HepG2 (cell line): ENCODE measurements at regions not wholly inside any gene's neighbourhood (a gene's known extent, or its start where the extent isn't known, plus 50 kb on each side); places are given as distances from the start of the nearest gene placed in this dataset.
A peak's percentile ranks its signal among the peaks of the same experiment; 100 is the strongest.

ENCODE experiments used
- ATF2 ChIP-seq: sonication (generic); formaldehyde crosslinking; IDR thresholded peaks from 2 replicates; pipeline ENCODE4 v1.4.0; 2020; ENCODE audit warnings: missing genetic modification reagents
- FOXJ3 ChIP-seq: sonication (generic); formaldehyde crosslinking; IDR thresholded peaks from 2 replicates; pipeline ENCODE4 v1.4.0; 2020; ENCODE audit warnings: missing genetic modification reagents, mild to moderate bottlenecking, borderline replicate concordance
- HOXA5 ChIP-seq: sonication (generic); formaldehyde crosslinking; IDR thresholded peaks from 2 replicates; pipeline ENCODE4 v1.4.0; 2020; ENCODE audit warnings: missing genetic modification reagents
- JARID2 ChIP-seq: sonication (generic); formaldehyde crosslinking; IDR thresholded peaks from 2 replicates; pipeline ENCODE4 v1.8.1; 2023; ENCODE audit warnings: missing genetic modification reagents, inconsistent platforms; ENCODE audit not compliant: insufficient replicate concordance
- NAIF1 ChIP-seq: sonication (generic); formaldehyde crosslinking; IDR thresholded peaks from 2 replicates; pipeline ENCODE4 v1.5.0; 2020; ENCODE audit warnings: mild to moderate bottlenecking, missing genetic modification reagents, borderline replicate concordance
- NFE2L2 ChIP-seq: fragments of 150-350 bp; IDR thresholded peaks from 2 replicates; pipeline ENCODE4 v1.6.1; 2014; ENCODE audit warnings: low read length
- NRL ChIP-seq: sonication (generic); formaldehyde crosslinking; IDR thresholded peaks from 2 replicates; pipeline ENCODE4 v1.5.0; 2020; ENCODE audit warnings: missing genetic modification reagents, mild to moderate bottlenecking, moderate library complexity, borderline replicate concordance
- REL ChIP-seq: sonication (generic); formaldehyde crosslinking; conservative IDR thresholded peaks from 2 replicates; pipeline ENCODE4 v1.8.0; 2022; ENCODE audit warnings: mild to moderate bottlenecking, missing genetic modification reagents, moderate library complexity
- SP140L ChIP-seq: sonication (generic); formaldehyde crosslinking; IDR thresholded peaks from 2 replicates; pipeline ENCODE4 v1.4.0; 2020; ENCODE audit warnings: missing genetic modification reagents, borderline replicate concordance
- WIZ ChIP-seq: sonication (generic); formaldehyde crosslinking; IDR thresholded peaks from 2 replicates; pipeline ENCODE4 v1.5.1; 2020; ENCODE audit warnings: mild to moderate bottlenecking, missing genetic modification reagents
- ZFP37 ChIP-seq: sonication (generic); formaldehyde crosslinking; IDR thresholded peaks from 2 replicates; pipeline ENCODE4 v1.4.0; 2020; ENCODE audit warnings: missing genetic modification reagents, borderline replicate concordance
- ZNF224 ChIP-seq: sonication (generic); formaldehyde crosslinking; IDR thresholded peaks from 2 replicates; pipeline ENCODE4 v1.5.0; 2020; ENCODE audit warnings: mild to moderate bottlenecking, missing genetic modification reagents
- ZNF230 ChIP-seq: sonication (generic); formaldehyde crosslinking; IDR thresholded peaks from 2 replicates; pipeline ENCODE4 v1.4.0; 2020; ENCODE audit warnings: mild to moderate bottlenecking, missing genetic modification reagents
- ZNF234 ChIP-seq: sonication (generic); formaldehyde crosslinking; conservative IDR thresholded peaks from 2 replicates; pipeline ENCODE4 v1.5.1; 2020; ENCODE audit warnings: mild to moderate bottlenecking, missing genetic modification reagents
- ZNF382 ChIP-seq: sonication (generic); formaldehyde crosslinking; IDR thresholded peaks from 2 replicates; pipeline ENCODE4 v1.5.0; 2020; ENCODE audit warnings: missing genetic modification reagents, mild to moderate bottlenecking, borderline replicate concordance
- ZNF724P ChIP-seq: sonication (generic); formaldehyde crosslinking; IDR thresholded peaks from 2 replicates; pipeline ENCODE4 v1.8.0; 2022; ENCODE audit warnings: missing genetic modification reagents, borderline replicate concordance
- ZNF83 ChIP-seq: sonication (generic); formaldehyde crosslinking; IDR thresholded peaks from 2 replicates; pipeline ENCODE4 v1.4.0; 2020; ENCODE audit warnings: missing genetic modification reagents, mild to moderate bottlenecking, borderline replicate concordance
- TF ChIP-seq, protein P1 (sequence below), 2 experiments: sonication (generic) in 1 of 2; formaldehyde crosslinking in 1 of 2; IDR thresholded peaks; 2 replicates each; pipeline versions ENCODE4 v1.5.1 to v1.6.1; 2011 to 2020; ENCODE audit warnings: borderline replicate concordance in 1 of 2, low read depth in 1 of 2, low read length in 1 of 2, mild to moderate bottlenecking in 1 of 2, missing genetic modification reagents in 1 of 2, moderate library complexity in 1 of 2
- TF ChIP-seq, protein P2 (sequence below): sonication (generic); formaldehyde crosslinking; conservative IDR thresholded peaks from 2 replicates; pipeline ENCODE4 v1.8.0; 2022; ENCODE audit warnings: low read depth, missing genetic modification reagents
- TF ChIP-seq, protein P3 (sequence below): IDR thresholded peaks from 2 replicates; pipeline ENCODE4 v1.6.1; 2012; ENCODE audit warnings: inconsistent platforms
- TF ChIP-seq, protein P4 (sequence below): sonication (generic); formaldehyde crosslinking; IDR thresholded peaks from 2 replicates; pipeline ENCODE4 v1.8.1; 2023; ENCODE audit warnings: mild to moderate bottlenecking, moderate library complexity, missing genetic modification reagents

DNA sequence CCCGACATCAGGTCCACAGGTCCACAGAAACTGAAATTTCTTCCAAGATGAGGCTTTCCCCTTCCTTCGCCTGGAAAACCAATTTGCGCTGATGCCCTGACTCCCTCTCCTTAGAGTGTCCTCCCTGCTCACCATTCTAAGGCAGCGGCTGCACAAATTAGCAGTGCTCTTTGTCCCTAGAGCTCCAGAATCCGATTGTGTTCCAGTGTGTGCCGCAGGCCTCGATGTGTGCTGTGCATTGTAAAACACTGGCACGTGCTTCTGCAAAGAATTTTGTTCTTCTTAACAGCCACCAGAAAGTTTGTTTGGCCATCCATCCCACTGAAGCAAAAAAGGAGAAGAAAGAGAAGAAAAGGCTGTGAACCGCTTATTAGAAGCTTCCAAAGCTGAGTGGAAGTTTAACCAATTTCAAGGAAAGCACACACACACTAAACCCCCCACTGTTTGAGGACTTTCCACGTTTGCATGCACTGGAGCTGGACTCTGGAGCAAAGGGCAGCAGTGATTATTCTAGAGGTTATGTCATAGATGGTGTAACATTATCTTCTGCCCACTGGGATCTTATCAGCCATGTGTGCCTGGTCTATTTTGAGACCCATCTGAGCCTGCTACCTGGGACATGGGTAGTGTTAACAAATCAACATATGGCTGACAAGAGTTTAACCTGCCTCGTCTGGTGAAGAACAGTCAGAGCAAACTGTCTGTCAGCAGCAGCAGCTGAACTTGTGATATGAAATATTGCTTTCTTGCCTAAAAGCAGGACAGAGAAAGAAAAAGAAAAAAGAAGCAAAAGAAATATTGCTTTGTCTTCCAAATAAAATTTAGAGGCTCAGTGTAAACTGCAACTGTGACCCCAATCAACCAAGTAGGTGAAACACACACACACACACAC, 64.9 kb upstream of the RREB1 start (continued):
- TF ChIP-seq, protein P1, sequence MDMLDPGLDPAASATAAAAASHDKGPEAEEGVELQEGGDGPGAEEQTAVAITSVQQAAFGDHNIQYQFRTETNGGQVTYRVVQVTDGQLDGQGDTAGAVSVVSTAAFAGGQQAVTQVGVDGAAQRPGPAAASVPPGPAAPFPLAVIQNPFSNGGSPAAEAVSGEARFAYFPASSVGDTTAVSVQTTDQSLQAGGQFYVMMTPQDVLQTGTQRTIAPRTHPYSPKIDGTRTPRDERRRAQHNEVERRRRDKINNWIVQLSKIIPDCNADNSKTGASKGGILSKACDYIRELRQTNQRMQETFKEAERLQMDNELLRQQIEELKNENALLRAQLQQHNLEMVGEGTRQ (IDR thresholded peaks at IDR 0.05; ENCODE audit: low read depth, low read length) = no peak
- TF ChIP-seq, protein P1 (CRISPR knock-in tag; IDR thresholded peaks at IDR 0.05; ENCODE audit: borderline replicate concordance) = peak; percentile 40
- TF ChIP-seq, protein P2, sequence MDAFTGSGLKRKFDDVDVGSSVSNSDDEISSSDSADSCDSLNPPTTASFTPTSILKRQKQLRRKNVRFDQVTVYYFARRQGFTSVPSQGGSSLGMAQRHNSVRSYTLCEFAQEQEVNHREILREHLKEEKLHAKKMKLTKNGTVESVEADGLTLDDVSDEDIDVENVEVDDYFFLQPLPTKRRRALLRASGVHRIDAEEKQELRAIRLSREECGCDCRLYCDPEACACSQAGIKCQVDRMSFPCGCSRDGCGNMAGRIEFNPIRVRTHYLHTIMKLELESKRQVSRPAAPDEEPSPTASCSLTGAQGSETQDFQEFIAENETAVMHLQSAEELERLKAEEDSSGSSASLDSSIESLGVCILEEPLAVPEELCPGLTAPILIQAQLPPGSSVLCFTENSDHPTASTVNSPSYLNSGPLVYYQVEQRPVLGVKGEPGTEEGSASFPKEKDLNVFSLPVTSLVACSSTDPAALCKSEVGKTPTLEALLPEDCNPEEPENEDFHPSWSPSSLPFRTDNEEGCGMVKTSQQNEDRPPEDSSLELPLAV (CRISPR knock-in tag) = no peak
- TF ChIP-seq ZNF234 = no peak
- TF ChIP-seq WIZ (CRISPR knock-in tag) = peak; percentile 89; the same call in 1 of the 2 replicates
- no peak for TF ChIP-seq JARID2 (CRISPR knock-in tag)
- peak; percentile 95 for TF ChIP-seq ATF2 (CRISPR knock-in tag)
- no peak for TF ChIP-seq SP140L (CRISPR knock-in tag)
- TF ChIP-seq ZNF382 (CRISPR knock-in tag) = no peak
- no peak for TF ChIP-seq NFE2L2
- TF ChIP-seq ZNF230 (CRISPR knock-in tag) = peak; percentile 82
- TF ChIP-seq ZNF224 (CRISPR knock-in tag) = peak; percentile 96
- TF ChIP-seq, protein P3, sequence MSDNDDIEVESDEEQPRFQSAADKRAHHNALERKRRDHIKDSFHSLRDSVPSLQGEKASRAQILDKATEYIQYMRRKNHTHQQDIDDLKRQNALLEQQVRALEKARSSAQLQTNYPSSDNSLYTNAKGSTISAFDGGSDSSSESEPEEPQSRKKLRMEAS = peak; percentile 96
- TF ChIP-seq ZNF724P = peak; percentile 86
- no peak for TF ChIP-seq NAIF1
- TF ChIP-seq FOXJ3 (CRISPR knock-in tag) = no peak; the same call in 1 of the 2 replicates
- peak; percentile 81 for TF ChIP-seq NRL (CRISPR knock-in tag)
- TF ChIP-seq, protein P4, sequence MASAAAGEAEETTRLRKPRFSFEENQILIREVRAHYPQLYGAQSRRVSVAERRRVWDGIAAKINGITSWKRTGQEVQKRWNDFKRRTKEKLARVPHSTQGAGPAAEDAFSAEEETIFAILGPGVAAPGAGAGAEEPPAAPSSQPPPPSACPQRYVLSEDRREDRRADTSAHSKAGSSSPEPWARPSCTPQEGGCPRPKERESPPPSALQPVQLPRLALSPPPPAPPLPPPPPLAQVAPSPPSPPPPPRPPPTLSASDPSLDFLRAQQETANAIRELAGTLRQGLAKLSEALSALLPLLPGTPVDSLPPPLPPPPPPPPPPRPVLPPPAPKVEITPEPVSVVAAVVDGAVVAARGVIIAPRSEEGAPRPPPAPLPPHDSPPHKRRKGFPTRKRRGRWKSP (CRISPR knock-in tag) = peak; percentile 81; the same call in 1 of the 2 replicates
- no peak; the same call in 1 of the 2 replicates for TF ChIP-seq ZFP37 (CRISPR knock-in tag)
- TF ChIP-seq HOXA5 (CRISPR knock-in tag) = no peak
- peak; percentile 88; the same call in 1 of the 2 replicates for TF ChIP-seq ZNF83 (CRISPR knock-in tag)
- TF ChIP-seq REL (CRISPR knock-in tag) = 0 out of 2 replicates have a peak, but pooled peaks have one; percentile 37
